DND-41 (cell line): ENCODE measurements at regions not wholly inside any gene's neighbourhood (a gene's known extent, or its start where the extent isn't known, plus 50 kb on each side); places are given as distances from the start of the nearest gene placed in this dataset.

Experiments
- CTCF ChIP-seq: IDR thresholded peaks from 2 replicates; pipeline ENCODE4 v1.5.1; 2012; ENCODE audit warnings: borderline replicate concordance, low read length, moderate library complexity, mild to moderate bottlenecking; ENCODE audit not compliant: poor library complexity, severe bottlenecking; ENCODE audit errors: extremely low read depth
- EZH2 ChIP-seq: IDR thresholded peaks from 3 replicates; pipeline ENCODE4 v1.6.1; 2012; ENCODE audit warnings: borderline replicate concordance, low read depth, mild to moderate bottlenecking, moderate library complexity, low read length, inconsistent platforms; ENCODE audit not compliant: severe bottlenecking

- TF ChIP-seq CTCF (no peak), EZH2 (no peak)
Measured at GRCh38 chr15:88992912-88993376, 79.8 kb upstream of the MFGE8 start.
